GM18909 (cell line): ENCODE measurements at regions not wholly inside any gene's neighbourhood (a gene's known extent, or its start where the extent isn't known, plus 50 kb on each side); places are given as distances from the start of the nearest gene placed in this dataset.

Experiments
- ATAC-seq: cut with Tn5 transposase; IDR thresholded peaks from one replicate; pipeline ENCODE4 v1.9.1; 2021; ENCODE audit warnings: mild to moderate bottlenecking; ENCODE audit not compliant: unreplicated experiment, poor library complexity

- ATAC-seq = no peak
Observed at GRCh38 chr15:69723404-69724096, 270.9 kb downstream of the RPLP1 start.

GRCh38 chr15:69724333-69724732 is 271.7 kb downstream of the RPLP1 start:
- ATAC-seq = no peak

GRCh38 chr15:69725275-69725674 is 272.7 kb downstream of the RPLP1 start:
- ATAC-seq = no peak

GRCh38 chr15:69725957-69726356 is 273.3 kb downstream of the RPLP1 start:
- ATAC-seq = no peak

- ATAC-seq = no peak
Observed at GRCh38 chr15:69727121-69727924, 274.7 kb downstream of the RPLP1 start.

GRCh38 chr15:69729167-69729748 is 276.6 kb downstream of the RPLP1 start:
- no peak for ATAC-seq

- ATAC-seq = no peak
Observed at GRCh38 chr15:69730281-69731080, 277.9 kb downstream of the RPLP1 start.

- no peak for ATAC-seq
Observed at GRCh38 chr15:69731081-69731330, 278.4 kb downstream of the RPLP1 start.

- no peak for ATAC-seq
Observed at GRCh38 chr15:69731581-69731980, 279.0 kb downstream of the RPLP1 start.

GRCh38 chr15:69732133-69732532 is 279.5 kb downstream of the RPLP1 start:
- no peak for ATAC-seq

GRCh38 chr15:69734699-69735098 is 282.1 kb downstream of the RPLP1 start:
- ATAC-seq = no peak

GRCh38 chr15:69735121-69735520 is 282.5 kb downstream of the RPLP1 start:
- ATAC-seq = no peak

- ATAC-seq = no peak
Observed at GRCh38 chr15:69736161-69736560, 283.5 kb downstream of the RPLP1 start.

GRCh38 chr15:69737916-69738315 is 285.3 kb downstream of the RPLP1 start:
- no peak for ATAC-seq

- ATAC-seq = no peak
Observed at GRCh38 chr15:69740684-69741083, 288.1 kb downstream of the RPLP1 start.

GRCh38 chr15:69742361-69742760 is 289.7 kb downstream of the RPLP1 start:
- no peak for ATAC-seq

GRCh38 chr15:69743091-69743490 is 290.5 kb downstream of the RPLP1 start:
- no peak for ATAC-seq

- no peak for ATAC-seq
Observed at GRCh38 chr15:69744391-69745162, 292.0 kb downstream of the RPLP1 start.

GRCh38 chr15:69747193-69747592 is 294.6 kb downstream of the RPLP1 start:
- ATAC-seq = no peak

- no peak for ATAC-seq
Observed at GRCh38 chr15:69748131-69748530, 295.5 kb downstream of the RPLP1 start.
